Hypothalamus (tissue), 51 donors: ENCODE measurements at regions not wholly inside any gene's neighbourhood (a gene's known extent, or its start where the extent isn't known, plus 50 kb on each side); places are given as distances from the start of the nearest gene placed in this dataset.
"Not testable (repeated sequence)": the region's sequence is repeated elsewhere in the genome, so short reads cannot be mapped to it uniquely, and the experiment has no call there.

Source experiments
- DNase-seq, 51 donors: peaks; one replicate each; lab custom pipeline; 2025; lab: John Stamatoyannopoulos, UW

- no peak for DNase-seq
Measured at GRCh38 chr4:171538601-171539100, 274.6 kb upstream of the GALNTL6 start.

GRCh38 chr4:171534391-171534790 is 278.8 kb upstream of the GALNTL6 start:
- no peak for DNase-seq

- DNase-seq, result no peak
Measured at GRCh38 chr4:171532968-171533367, 280.2 kb upstream of the GALNTL6 start.

GRCh38 chr4:171524903-171525302 is 288.3 kb upstream of the GALNTL6 start:
- no peak for DNase-seq

GRCh38 chr4:171521726-171522125 is 291.5 kb upstream of the GALNTL6 start:
- no peak for DNase-seq

- DNase-seq, result no peak
Measured at GRCh38 chr4:171519457-171519856, 293.7 kb upstream of the GALNTL6 start.

GRCh38 chr4:171517883-171518282 is 295.3 kb upstream of the GALNTL6 start:
- DNase-seq, result no peak

- no peak for DNase-seq
Measured at GRCh38 chr4:171516694-171517093, 296.5 kb upstream of the GALNTL6 start.

- DNase-seq, result no peak
Measured at GRCh38 chr4:171484681-171485080, 328.5 kb upstream of the GALNTL6 start.

GRCh38 chr4:171478181-171478580 is 335.0 kb upstream of the GALNTL6 start:
- DNase-seq, result no peak

- DNase-seq, result not testable (repeated sequence)
Measured at GRCh38 chr4:171475111-171475510, 338.1 kb upstream of the GALNTL6 start.

GRCh38 chr4:171473155-171473554 is 340.0 kb upstream of the GALNTL6 start:
- DNase-seq, result no peak

GRCh38 chr4:171472230-171472629 is 341.0 kb upstream of the GALNTL6 start:
- DNase-seq, result no peak

GRCh38 chr4:171464499-171464898 is 348.7 kb upstream of the GALNTL6 start:
- DNase-seq, result no peak

GRCh38 chr4:171461191-171461590 is 352.0 kb upstream of the GALNTL6 start:
- no peak for DNase-seq

GRCh38 chr4:171448919-171449481 is 364.2 kb upstream of the GALNTL6 start:
- DNase-seq, result no peak

GRCh38 chr4:171448358-171448757 is 364.8 kb upstream of the GALNTL6 start:
- DNase-seq, result no peak

- no peak for DNase-seq
Measured at GRCh38 chr4:171441300-171441941, 371.8 kb upstream of the GALNTL6 start.

- DNase-seq, result no peak
Measured at GRCh38 chr4:171433674-171434073, 379.5 kb upstream of the GALNTL6 start.

GRCh38 chr4:171432536-171432935 is 380.7 kb upstream of the GALNTL6 start:
- DNase-seq, result no peak

- no peak for DNase-seq
Measured at GRCh38 chr4:171430495-171430894, 382.7 kb upstream of the GALNTL6 start.

GRCh38 chr4:171397175-171397574 is 416.0 kb upstream of the GALNTL6 start:
- DNase-seq, result no peak

GRCh38 chr4:171390626-171391025 is 422.6 kb upstream of the GALNTL6 start:
- DNase-seq, result no peak
